ENCODE measurements at regions not wholly inside any gene's neighbourhood (a gene's known extent, or its start where the extent isn't known, plus 50 kb on each side); places are given as distances from the start of the nearest gene placed in this dataset.

DNA sequence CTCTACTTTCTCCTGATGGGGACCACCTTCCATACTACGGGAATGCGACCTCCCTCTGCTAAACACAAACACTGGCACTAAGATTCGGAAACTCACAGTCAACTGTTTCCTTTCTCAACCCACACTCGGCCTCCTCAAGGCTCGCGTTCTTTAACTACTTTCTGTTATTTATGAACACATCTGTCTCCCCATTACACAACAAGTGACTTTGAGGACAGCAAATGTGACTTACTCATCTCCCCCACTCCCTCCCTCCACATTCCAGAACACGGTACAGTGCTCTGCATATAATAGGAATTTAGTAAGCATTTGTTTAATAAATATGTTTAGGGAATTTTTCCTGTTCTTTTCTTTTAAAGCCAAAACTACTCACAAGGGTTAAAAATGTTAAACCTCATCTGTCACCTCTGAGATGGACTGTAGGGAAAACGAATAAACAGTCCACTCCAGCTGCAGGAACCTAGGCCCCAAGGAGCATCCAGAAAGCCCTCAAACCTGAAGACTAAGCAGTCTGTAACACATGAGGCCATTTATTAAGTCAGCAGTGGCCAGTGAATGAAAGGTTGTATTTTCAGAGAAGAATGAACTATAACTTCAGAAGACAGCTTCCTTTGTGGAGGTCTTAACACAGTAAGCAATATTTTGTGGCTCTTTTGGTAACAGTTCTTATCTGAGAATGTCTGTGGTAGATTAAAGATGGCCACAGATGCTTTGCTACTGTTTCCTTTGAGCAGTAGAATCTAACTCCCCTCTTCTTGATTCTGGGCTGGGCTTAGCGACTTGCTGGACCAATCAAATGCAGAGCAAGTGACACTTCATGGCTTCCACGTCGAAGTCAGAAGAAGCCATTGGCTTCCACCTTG is 209.6 kb upstream of the DTNBP1 start:
- DNase-seq = peak in 1 of 2 donors; percentile 22

GRCh38 chr6:15871276-15871675 is 208.4 kb upstream of the DTNBP1 start:
- DNase-seq = no peak

DNA sequence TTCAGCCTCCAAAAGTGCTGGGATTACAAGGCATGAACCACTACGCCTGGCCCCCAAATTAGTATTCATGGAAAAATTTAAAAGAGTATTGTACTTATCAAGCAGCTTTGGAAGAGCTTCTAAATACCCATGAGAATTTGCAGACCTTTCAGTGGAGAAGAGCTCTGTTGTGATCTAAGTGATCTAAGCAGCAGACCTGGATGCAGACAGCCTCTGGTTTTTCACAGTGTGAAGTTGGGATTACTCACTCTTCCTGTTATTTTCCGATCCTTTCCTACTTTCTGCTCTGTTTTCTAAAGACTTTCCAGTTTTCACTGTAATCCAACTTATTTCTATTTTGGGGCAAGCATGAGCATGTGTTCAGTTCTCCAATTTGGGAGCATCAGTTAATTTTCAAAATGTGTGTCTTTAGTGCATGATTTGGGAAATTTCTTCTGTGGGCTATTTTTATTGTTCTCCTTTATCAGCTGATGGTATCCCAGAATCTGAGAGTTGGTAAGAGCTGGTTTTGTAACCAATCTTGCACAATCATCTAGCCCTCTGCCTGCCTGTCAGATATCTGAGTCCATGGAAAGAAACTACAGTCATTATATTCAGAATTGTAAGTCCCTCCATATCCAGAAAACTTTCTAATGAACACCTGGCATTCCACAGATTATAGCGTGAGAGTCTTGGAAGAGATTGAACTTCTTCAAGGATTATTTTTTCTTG is 207.7 kb upstream of the DTNBP1 start:
- DNase-seq = no peak

- DNase-seq = no peak
These were observed 201.9 kb upstream of the DTNBP1 start for GRCh38 chr6:15864708-15865062.

- no peak for DNase-seq
These were observed 201.3 kb upstream of the DTNBP1 start for GRCh38 chr6:15864038-15864707.

- no peak for DNase-seq
These were observed 200.0 kb upstream of the DTNBP1 start for GRCh38 chr6:15862810-15863209.

- DNase-seq = no peak
These were observed 198.7 kb upstream of the DTNBP1 start for GRCh38 chr6:15861486-15861885.

- no peak for DNase-seq
These were observed 192.2 kb upstream of the DTNBP1 start for GRCh38 chr6:15854826-15855710.

GRCh38 chr6:15854378-15854777 is 191.6 kb upstream of the DTNBP1 start:
- no peak for DNase-seq

- no peak for DNase-seq
These were observed 190.4 kb upstream of the DTNBP1 start for GRCh38 chr6:15853259-15853658.

DNA sequence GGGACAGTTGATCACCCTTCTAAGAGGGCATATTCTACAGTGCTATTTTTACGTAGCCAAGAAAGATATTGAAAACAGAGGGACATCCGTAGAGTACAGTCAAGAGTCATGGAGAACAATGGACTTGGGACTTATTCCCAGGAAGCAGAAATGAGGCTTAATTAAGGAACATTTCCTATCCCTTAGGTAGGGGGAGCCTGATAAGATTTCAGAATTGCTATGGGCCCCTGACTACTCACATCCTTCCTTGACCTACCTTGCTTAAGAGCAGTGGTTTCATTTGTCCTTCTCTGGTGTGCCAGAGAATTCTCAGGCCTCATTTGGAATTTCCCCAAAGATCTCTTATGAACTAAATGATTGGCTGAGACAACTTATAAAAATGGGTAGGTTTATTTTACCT is 189.5 kb upstream of the DTNBP1 start:
- no peak for DNase-seq

DNA sequence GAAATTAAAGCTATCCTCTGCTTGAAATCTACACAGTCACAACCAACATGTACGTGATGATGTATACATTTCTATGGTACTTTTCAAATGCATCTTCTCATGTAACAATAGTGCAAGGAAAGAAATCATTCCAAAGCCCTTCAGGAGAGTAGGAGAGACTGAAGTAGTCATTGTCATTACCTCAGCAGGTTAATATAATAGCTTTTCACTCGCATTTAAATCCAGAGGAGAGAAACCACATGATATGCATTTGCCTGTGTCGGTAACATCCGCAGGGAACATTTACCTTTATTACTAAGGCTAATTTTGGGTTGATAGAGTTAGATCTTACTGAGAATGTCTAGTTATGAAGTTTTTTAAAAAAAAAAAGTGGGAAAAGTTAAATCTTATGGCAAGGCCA is 186.6 kb upstream of the DTNBP1 start:
- no peak for DNase-seq

- DNase-seq = no peak
These were observed 182.7 kb upstream of the DTNBP1 start for GRCh38 chr6:15845492-15845891.

DNA sequence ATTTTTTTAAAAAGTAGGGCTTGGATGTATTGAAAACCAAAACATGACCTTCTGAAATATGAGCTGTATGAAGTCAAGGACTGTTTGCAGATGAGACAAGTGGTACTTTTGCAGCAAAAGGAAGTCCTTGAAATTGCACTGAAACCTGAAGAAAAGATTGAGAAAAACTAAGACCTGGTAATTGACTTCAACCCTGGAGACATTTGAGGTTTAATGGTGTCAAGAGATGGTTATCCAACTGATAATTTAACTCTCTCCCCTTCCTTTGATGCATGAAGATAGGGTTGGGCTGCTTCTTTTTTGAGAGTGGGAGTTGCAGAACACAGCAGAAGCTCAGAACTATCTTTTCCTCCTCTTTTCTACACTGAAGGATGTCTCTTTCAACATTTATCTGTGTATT is 180.9 kb upstream of the DTNBP1 start:
- no peak for DNase-seq

- DNase-seq = no peak
These were observed 180.4 kb upstream of the DTNBP1 start for GRCh38 chr6:15843226-15843625.

DNA sequence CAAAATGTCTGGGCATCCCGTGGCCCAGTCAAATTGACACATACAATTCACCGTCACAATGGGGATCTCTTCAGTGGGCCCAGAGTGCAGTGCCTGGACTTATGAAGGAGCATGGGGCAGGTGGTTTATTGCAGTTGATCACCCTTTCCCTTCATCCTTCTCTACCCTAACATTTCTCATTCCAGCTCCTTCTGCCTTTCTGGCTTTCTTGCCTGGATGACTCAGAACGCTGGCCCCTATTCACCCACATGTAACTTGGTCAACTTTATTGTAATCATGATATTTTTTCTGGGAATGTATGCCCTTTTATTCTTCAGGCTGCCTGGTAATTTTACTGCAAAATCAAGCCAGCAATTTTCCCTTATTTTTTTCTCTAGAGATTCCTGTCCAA is 179.9 kb upstream of the DTNBP1 start:
- no peak for DNase-seq

GRCh38 chr6:15841937-15842726 is 179.3 kb upstream of the DTNBP1 start:
- no peak for DNase-seq

DNA sequence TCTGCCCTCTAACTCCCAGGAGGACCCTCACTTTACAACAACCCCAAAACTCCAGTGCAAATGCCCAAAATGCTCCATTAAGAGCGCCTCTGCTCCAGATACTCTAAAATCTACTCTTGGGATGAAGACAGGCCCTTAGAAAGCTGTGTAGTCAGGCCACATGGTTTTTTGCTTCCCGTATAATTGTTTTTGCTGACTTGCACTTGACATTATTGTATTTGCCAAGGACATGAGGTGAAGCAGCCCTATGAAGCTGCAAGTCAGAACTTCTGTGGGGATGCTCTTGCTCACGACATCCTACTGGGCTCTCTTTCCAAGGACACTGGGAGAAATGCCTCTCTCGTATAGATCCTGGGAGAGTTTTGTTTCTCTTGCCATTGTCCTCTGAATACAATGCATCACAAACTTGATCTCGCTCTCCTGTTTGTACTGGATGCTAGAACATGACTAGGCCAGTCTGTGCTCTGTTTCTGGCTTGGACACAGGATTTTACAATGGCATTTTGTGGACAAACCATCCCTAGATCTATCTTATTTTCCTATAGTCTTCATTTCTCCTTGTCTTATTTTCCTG is 177.2 kb upstream of the DTNBP1 start:
- DNase-seq = no peak

DNA sequence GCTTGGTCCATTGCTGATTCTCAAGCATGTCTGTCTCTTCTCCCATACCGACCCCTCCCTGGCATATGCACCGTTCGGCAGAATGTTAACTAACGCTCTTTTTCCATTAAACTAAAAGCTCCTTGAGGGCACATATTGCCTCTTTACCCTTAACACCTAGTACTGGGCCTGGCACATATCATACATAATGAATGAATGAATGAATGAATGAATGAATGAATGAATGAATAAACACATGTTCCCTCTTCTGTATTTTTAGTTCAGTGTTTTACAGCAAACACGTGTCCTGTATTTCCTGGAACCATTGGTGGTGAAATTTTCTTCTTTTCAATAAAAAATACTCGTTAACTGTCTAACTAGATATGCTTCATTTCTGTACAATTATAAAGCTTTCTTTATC is 174.4 kb upstream of the DTNBP1 start:
- DNase-seq = no peak

- no peak for DNase-seq
These were observed 170.0 kb upstream of the DTNBP1 start for GRCh38 chr6:15832841-15833240.

DNA sequence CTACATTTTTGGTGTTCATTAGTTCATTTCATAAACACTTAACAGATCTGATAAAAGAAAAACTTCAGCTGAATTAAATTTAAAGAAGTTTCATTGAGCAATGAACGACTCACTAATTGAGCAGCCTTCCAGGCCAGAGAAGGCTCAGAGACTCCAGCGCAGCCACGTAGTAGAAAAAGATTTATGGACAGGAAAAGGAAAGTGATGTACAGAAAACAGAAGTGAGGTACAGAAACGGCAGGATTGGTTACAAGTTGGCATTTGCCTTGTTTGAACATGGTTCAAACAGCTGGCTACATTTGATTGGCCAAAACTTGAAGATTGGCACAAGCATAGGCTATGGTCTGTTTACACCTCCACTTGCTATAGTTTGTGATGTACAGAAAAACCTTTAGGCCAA is 166.3 kb upstream of the DTNBP1 start:
- DNase-seq = peak in 1 of 2 donors; percentile 30
